GM23338 (cell line): ENCODE measurements at regions not wholly inside any gene's neighbourhood (a gene's known extent, or its start where the extent isn't known, plus 50 kb on each side); places are given as distances from the start of the nearest gene placed in this dataset.

Source experiments
- CREB1 ChIP-seq: fragments of 250-450 bp; sonication (Bioruptor Pico); IDR thresholded peaks from 2 replicates; pipeline ENCODE4 v1.5.0; 2020; ENCODE audit warnings: low read depth, mild to moderate bottlenecking, moderate library complexity
- EZH2 ChIP-seq: fragments of 200-600 bp; sonication (generic); IDR thresholded peaks from one replicate; pipeline ENCODE4 v1.8.0; 2017; ENCODE audit warnings: antibody characterized with exemption, mild to moderate bottlenecking, low read depth; ENCODE audit not compliant: unreplicated experiment
- EZH2phosphoT487 ChIP-seq: fragments of 200-600 bp; sonication (generic); IDR thresholded peaks from one replicate; pipeline ENCODE4 v1.8.1; 2018; ENCODE audit warnings: antibody characterized with exemption; ENCODE audit not compliant: unreplicated experiment
- JUNB ChIP-seq: IDR thresholded peaks from one replicate; pipeline ENCODE4 v1.6.1; 2016; ENCODE audit warnings: antibody characterized with exemption; ENCODE audit not compliant: unreplicated experiment
- NANOG ChIP-seq: IDR thresholded peaks from 2 replicates; pipeline ENCODE4 v1.6.1; 2016; ENCODE audit warnings: antibody characterized with exemption, borderline replicate concordance
- POLR2AphosphoS5 ChIP-seq: IDR thresholded peaks from 2 replicates; pipeline ENCODE4 v1.6.1; 2016; ENCODE audit warnings: antibody characterized with exemption, low read depth
- ZNF114 ChIP-seq: fragments of 250-450 bp; sonication (Bioruptor Pico); IDR thresholded peaks from 2 replicates; pipeline ENCODE4 v1.5.0; 2020; ENCODE audit warnings: mild to moderate bottlenecking, moderate library complexity
- ZNF331 ChIP-seq: fragments of 250-450 bp; sonication (Bioruptor Pico); IDR thresholded peaks from 2 replicates; pipeline ENCODE4 v1.5.0; 2020; ENCODE audit warnings: low read depth, mild to moderate bottlenecking, moderate library complexity
- TF ChIP-seq, protein P1 (sequence below), 2 experiments: fragments of 200-600 bp in 1 of 2; sonication (generic) in 1 of 2; conservative IDR thresholded peaks; 2 replicates each; pipeline versions ENCODE4 v1.5.1 to v1.6.1; 2016 to 2017; ENCODE audit warnings: antibody characterized with exemption in 2 of 2, low read depth in 2 of 2, mild to moderate bottlenecking in 2 of 2, moderate library complexity in 1 of 2
- TF ChIP-seq, protein P2 (sequence below): IDR thresholded peaks from one replicate; pipeline ENCODE4 v1.6.1; 2018; ENCODE audit warnings: antibody characterized with exemption; ENCODE audit not compliant: unreplicated experiment
- TF ChIP-seq, protein P3 (sequence below): IDR thresholded peaks from 2 replicates; pipeline ENCODE4 v1.6.1; 2016; ENCODE audit warnings: antibody characterized with exemption

DNA sequence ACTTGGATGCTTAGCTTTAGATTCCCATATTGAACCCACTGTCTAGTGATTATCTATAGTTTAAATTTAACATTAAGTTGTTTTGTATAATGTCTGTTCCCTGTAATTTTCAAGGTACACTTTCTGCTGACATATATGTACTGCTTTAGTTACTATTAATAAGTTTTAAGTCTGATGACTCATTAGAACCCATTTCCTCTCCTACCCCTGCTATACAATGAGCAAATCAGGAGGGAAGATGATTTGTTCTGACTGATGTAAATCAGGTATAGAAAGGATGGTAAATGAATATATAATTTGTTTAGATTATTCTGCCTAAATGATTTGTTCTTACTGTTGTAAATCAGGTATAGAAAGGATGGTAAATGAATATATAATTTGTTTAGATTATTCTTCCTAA, 691.8 kb downstream of the NXPH1 start:
- TF ChIP-seq, protein P1, sequence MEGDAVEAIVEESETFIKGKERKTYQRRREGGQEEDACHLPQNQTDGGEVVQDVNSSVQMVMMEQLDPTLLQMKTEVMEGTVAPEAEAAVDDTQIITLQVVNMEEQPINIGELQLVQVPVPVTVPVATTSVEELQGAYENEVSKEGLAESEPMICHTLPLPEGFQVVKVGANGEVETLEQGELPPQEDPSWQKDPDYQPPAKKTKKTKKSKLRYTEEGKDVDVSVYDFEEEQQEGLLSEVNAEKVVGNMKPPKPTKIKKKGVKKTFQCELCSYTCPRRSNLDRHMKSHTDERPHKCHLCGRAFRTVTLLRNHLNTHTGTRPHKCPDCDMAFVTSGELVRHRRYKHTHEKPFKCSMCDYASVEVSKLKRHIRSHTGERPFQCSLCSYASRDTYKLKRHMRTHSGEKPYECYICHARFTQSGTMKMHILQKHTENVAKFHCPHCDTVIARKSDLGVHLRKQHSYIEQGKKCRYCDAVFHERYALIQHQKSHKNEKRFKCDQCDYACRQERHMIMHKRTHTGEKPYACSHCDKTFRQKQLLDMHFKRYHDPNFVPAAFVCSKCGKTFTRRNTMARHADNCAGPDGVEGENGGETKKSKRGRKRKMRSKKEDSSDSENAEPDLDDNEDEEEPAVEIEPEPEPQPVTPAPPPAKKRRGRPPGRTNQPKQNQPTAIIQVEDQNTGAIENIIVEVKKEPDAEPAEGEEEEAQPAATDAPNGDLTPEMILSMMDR (conservative IDR thresholded peaks at IDR 0.05; ENCODE audit: low read depth in 2 of 2): no peak
- TF ChIP-seq, protein P2, sequence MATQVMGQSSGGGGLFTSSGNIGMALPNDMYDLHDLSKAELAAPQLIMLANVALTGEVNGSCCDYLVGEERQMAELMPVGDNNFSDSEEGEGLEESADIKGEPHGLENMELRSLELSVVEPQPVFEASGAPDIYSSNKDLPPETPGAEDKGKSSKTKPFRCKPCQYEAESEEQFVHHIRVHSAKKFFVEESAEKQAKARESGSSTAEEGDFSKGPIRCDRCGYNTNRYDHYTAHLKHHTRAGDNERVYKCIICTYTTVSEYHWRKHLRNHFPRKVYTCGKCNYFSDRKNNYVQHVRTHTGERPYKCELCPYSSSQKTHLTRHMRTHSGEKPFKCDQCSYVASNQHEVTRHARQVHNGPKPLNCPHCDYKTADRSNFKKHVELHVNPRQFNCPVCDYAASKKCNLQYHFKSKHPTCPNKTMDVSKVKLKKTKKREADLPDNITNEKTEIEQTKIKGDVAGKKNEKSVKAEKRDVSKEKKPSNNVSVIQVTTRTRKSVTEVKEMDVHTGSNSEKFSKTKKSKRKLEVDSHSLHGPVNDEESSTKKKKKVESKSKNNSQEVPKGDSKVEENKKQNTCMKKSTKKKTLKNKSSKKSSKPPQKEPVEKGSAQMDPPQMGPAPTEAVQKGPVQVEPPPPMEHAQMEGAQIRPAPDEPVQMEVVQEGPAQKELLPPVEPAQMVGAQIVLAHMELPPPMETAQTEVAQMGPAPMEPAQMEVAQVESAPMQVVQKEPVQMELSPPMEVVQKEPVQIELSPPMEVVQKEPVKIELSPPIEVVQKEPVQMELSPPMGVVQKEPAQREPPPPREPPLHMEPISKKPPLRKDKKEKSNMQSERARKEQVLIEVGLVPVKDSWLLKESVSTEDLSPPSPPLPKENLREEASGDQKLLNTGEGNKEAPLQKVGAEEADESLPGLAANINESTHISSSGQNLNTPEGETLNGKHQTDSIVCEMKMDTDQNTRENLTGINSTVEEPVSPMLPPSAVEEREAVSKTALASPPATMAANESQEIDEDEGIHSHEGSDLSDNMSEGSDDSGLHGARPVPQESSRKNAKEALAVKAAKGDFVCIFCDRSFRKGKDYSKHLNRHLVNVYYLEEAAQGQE: no peak
- TF ChIP-seq POLR2AphosphoS5 (no peak), NANOG (no peak), EZH2 (no peak), EZH2phosphoT487 (no peak), JUNB (no peak), ZNF331 (CRISPR knock-in tag) (no peak), CREB1 (CRISPR knock-in tag) (no peak), ZNF114 (CRISPR knock-in tag) (no peak)
- TF ChIP-seq, protein P3, sequence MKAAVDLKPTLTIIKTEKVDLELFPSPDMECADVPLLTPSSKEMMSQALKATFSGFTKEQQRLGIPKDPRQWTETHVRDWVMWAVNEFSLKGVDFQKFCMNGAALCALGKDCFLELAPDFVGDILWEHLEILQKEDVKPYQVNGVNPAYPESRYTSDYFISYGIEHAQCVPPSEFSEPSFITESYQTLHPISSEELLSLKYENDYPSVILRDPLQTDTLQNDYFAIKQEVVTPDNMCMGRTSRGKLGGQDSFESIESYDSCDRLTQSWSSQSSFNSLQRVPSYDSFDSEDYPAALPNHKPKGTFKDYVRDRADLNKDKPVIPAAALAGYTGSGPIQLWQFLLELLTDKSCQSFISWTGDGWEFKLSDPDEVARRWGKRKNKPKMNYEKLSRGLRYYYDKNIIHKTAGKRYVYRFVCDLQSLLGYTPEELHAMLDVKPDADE: no peak
